Activated CD8-positive, alpha-beta memory T cell treated with anti-CD3 and anti-CD28 coated beads, Interleukin-2, amount 10 ng/mL, durations not matched to agents 7 days and 5 days (primary cell): ENCODE measurements at regions not wholly inside any gene's neighbourhood (a gene's known extent, or its start where the extent isn't known, plus 50 kb on each side); places are given as distances from the start of the nearest gene placed in this dataset.
A peak's percentile ranks its signal among the peaks of the same experiment; 100 is the strongest.
"Not testable (repeated sequence)": the region's sequence is repeated elsewhere in the genome, so short reads cannot be mapped to it uniquely, and the experiment has no call there.

ENCODE experiments used
- ATAC-seq: fragments of 150-1000 bp; cut with Tn5 transposase; one replicate; pipeline ENCODE4 v1.10.0; 2021; ENCODE audit warnings: moderate library complexity
- CTCF ChIA-PET: fragments of 350-600 bp; sonication (Branson Sonifier 250); formaldehyde crosslinking; loops from one replicate; lab custom pipeline; 2021; ENCODE audit warnings: antibody characterized with exemption; lab: Charles Lee
- DNase-seq: peaks from one replicate; pipeline ENCODE4 v3.0.0-alpha.2; 2020
- H3K27ac Mint-ChIP-seq: one replicate; pipeline ENCODE4 v1.8.0; 2021; ENCODE audit warnings: mild to moderate bottlenecking, mixed read lengths
- H3K27me3 Mint-ChIP-seq: one replicate; pipeline ENCODE4 v1.8.0; 2021; ENCODE audit warnings: mixed read lengths
- H3K36me3 Mint-ChIP-seq: one replicate; pipeline ENCODE4 v1.8.0; 2021; ENCODE audit warnings: mild to moderate bottlenecking, mixed read lengths
- H3K4me1 Mint-ChIP-seq: one replicate; pipeline ENCODE4 v1.8.0; 2021; ENCODE audit warnings: mixed read lengths
- H3K4me3 Mint-ChIP-seq: one replicate; pipeline ENCODE4 v1.8.0; 2021; ENCODE audit warnings: mild to moderate bottlenecking, moderate library complexity, mixed read lengths
- H3K9me3 Mint-ChIP-seq: one replicate; pipeline ENCODE4 v1.8.0; 2022; ENCODE audit warnings: low read depth, mixed read lengths

- DNase-seq, result no peak
- Mint-ChIP-seq H3K4me1 (no peaks in the 10 kb centered on the region), H3K27me3 (peaks cover 14% of the 10 kb centered on the region), H3K27ac (no peak overlapping the region), H3K9me3 (no peaks in the 10 kb centered on the region), H3K4me3 (no peak overlapping the region), H3K36me3 (no peaks in the 10 kb centered on the region)
- ATAC-seq, result no peak
- CTCF ChIA-PET, result no interaction called here
These were observed 241.8 kb downstream of the ANKRD60 start for GRCh38 chr20:57986666-57987065.

- Mint-ChIP-seq H3K27ac (no peak overlapping the region), H3K4me3 (no peak overlapping the region)
- ATAC-seq, result no peak
These were observed 243.2 kb downstream of the ANKRD60 start for GRCh38 chr20:57985278-57985677.

GRCh38 chr20:57983082-57983481 is 245.4 kb downstream of the ANKRD60 start:
- CTCF ChIA-PET, result no interaction called here

More at GRCh38 chr20:57985278-57985677, 243.2 kb downstream of the ANKRD60 start:
- no peaks in the 10 kb centered on the region for H3K36me3 Mint-ChIP-seq
- peaks cover 7% of the 10 kb centered on the region for H3K27me3 Mint-ChIP-seq
- H3K9me3 Mint-ChIP-seq, result no peaks in the 10 kb centered on the region
- H3K4me1 Mint-ChIP-seq, result no peaks in the 10 kb centered on the region
- no peak for DNase-seq
- CTCF ChIA-PET, result interaction anchor here (1.2 kb wide), 1 partner anchor 195 kb away, joined by 3 read pairs; no protein-coding TSS in a partner anchor

GRCh38 chr20:57980506-57980905 is 247.9 kb downstream of the ANKRD60 start:
- no peak for ATAC-seq
- Mint-ChIP-seq H3K36me3 (no peaks in the 10 kb centered on the region), H3K4me1 (no peaks in the 10 kb centered on the region), H3K27ac (no peak overlapping the region), H3K9me3 (no peaks in the 10 kb centered on the region), H3K27me3 (no peaks in the 10 kb centered on the region), H3K4me3 (no peak overlapping the region)
- CTCF ChIA-PET, result no interaction called here
- no peak for DNase-seq

More at GRCh38 chr20:57983082-57983481, 245.4 kb downstream of the ANKRD60 start:
- no peak overlapping the region for H3K4me3 Mint-ChIP-seq
- ATAC-seq (no peak), DNase-seq (no peak)
- no peaks in the 10 kb centered on the region for H3K36me3 Mint-ChIP-seq
- H3K27ac Mint-ChIP-seq, result no peak overlapping the region
- H3K9me3 Mint-ChIP-seq, result no peaks in the 10 kb centered on the region
- H3K27me3 Mint-ChIP-seq, result no peaks in the 10 kb centered on the region
- no peaks in the 10 kb centered on the region for H3K4me1 Mint-ChIP-seq

DNA sequence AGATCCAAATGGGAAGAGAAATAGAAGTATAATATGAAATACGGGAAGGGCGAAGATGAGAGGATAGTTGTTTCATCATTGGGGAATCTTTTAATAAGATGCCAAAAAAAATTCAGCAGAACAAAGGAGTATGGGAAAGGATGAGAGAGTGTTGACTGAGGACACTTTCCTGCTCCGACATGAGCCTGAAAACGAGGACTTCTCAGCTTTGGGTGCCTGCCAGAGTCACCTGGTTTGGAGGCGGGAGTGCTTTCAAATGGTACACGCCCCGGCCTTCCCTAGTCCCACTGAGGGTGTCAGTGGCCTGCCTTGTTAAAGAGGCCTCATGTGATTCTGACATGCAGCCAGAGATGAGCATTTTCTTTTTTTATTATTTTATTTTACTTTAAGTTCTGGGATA is 250.9 kb downstream of the ANKRD60 start:
- CTCF ChIA-PET, result no interaction called here
- no peak for DNase-seq
- Mint-ChIP-seq H3K4me3 (no peak overlapping the region), H3K9me3 (peaks cover 5% of the 10 kb centered on the region), H3K4me1 (no peaks in the 10 kb centered on the region), H3K36me3 (no peaks in the 10 kb centered on the region), H3K27ac (no peak overlapping the region), H3K27me3 (no peaks in the 10 kb centered on the region)
- ATAC-seq, result no peak

GRCh38 chr20:57977141-57977540 is 251.3 kb downstream of the ANKRD60 start:
- Mint-ChIP-seq H3K4me1 (no peaks in the 10 kb centered on the region), H3K27me3 (no peaks in the 10 kb centered on the region), H3K36me3 (no peaks in the 10 kb centered on the region), H3K4me3 (no peak overlapping the region), H3K27ac (no peak overlapping the region), H3K9me3 (peaks cover 5% of the 10 kb centered on the region)
- no peak for ATAC-seq
- CTCF ChIA-PET, result no interaction called here
- DNase-seq, result no peak

DNA sequence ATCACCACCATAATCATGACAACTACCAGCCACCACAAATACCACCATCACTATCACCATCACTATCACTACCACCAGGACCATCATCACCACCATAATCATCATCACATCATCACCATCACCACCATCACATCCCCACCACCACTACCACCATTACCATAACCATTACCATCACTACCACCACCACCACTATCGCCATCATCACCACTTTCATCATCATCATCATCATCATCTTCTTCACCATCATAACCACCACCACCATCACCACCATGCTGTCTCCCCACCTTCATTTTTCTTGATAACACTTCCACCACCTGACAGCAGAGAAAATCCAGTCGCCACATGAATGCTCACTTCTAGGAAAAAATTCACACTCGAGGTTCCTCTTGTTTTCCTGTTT is 253.6 kb downstream of the ANKRD60 start:
- peak overlapping the region; percentile 16 for H3K27ac Mint-ChIP-seq
- CTCF ChIA-PET, result no interaction called here
- no peak for DNase-seq

DNA sequence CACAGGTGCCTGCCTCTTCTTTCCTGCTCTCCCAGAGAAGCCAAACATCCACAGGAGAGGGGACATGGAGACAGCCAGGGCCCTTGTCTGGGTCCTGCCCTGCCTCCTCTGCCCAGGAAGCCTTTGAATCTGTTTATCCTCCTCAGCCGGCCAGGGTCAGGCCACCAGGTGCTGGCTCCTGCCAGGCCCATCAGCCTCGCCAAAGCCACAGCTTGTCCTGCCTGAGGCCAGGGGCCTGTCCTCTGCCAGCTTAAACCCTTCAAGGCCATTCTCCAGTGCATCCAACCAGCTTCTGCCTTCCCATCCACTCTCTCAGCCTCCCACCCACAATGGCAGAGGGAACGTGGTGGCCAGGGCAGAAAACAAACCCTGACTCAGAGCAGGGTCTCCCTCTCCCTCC is 254.6 kb downstream of the ANKRD60 start:
- H3K27me3 Mint-ChIP-seq, result no peaks in the 10 kb centered on the region
- no peak overlapping the region for H3K4me3 Mint-ChIP-seq
- CTCF ChIA-PET, result no interaction called here
- no peak overlapping the region for H3K27ac Mint-ChIP-seq
- H3K9me3 Mint-ChIP-seq, result peaks cover 5% of the 10 kb centered on the region
- ATAC-seq, result no peak
- DNase-seq, result no peak
- no peaks in the 10 kb centered on the region for H3K36me3 Mint-ChIP-seq
- H3K4me1 Mint-ChIP-seq, result no peaks in the 10 kb centered on the region

More for the DNA sequence above, 253.6 kb downstream of the ANKRD60 start:
- Mint-ChIP-seq H3K4me1 (no peaks in the 10 kb centered on the region), H3K9me3 (peaks cover 5% of the 10 kb centered on the region), H3K27me3 (no peaks in the 10 kb centered on the region), H3K4me3 (no peak overlapping the region), H3K36me3 (no peaks in the 10 kb centered on the region)
- ATAC-seq, result no peak

GRCh38 chr20:57971583-57971982 is 256.9 kb downstream of the ANKRD60 start:
- H3K36me3 Mint-ChIP-seq, H3K9me3 Mint-ChIP-seq, CTCF ChIA-PET, ATAC-seq, H3K27me3 Mint-ChIP-seq, DNase-seq, H3K27ac Mint-ChIP-seq, H3K4me1 Mint-ChIP-seq, H3K4me3 Mint-ChIP-seq: not testable (repeated sequence)

DNA sequence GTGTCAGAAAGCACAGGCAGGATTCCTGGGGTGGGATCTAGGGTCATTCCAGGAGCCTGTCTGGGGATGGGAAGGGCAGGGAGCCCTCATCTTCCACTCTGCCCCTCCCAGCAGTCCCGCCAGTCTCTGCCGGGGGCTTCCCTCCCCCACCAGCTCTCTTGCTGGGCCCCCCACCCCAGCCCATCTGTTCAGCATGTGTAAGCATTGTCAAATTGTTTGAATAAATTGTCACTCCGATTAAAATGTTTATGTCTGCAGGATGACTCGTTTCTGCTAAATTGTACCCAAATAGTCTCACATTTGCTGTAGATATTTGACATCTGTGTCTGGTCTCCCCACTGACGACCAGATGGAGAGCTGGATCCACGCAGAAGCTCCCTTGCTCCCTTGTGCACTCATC is 257.6 kb downstream of the ANKRD60 start:
- ATAC-seq, result no peak
- no peaks in the 10 kb centered on the region for H3K4me1 Mint-ChIP-seq
- CTCF ChIA-PET, result no interaction called here

GRCh38 chr20:57970116-57970515 is 258.3 kb downstream of the ANKRD60 start:
- no peaks in the 10 kb centered on the region for H3K27me3 Mint-ChIP-seq
- H3K36me3 Mint-ChIP-seq, result no peaks in the 10 kb centered on the region
- no peak overlapping the region for H3K4me3 Mint-ChIP-seq
- CTCF ChIA-PET, result no interaction called here
- ATAC-seq, result no peak
- H3K4me1 Mint-ChIP-seq, result no peaks in the 10 kb centered on the region
- no peak for DNase-seq
- H3K9me3 Mint-ChIP-seq, result peaks cover 5% of the 10 kb centered on the region
- no peak overlapping the region for H3K27ac Mint-ChIP-seq

More for the DNA sequence above, 257.6 kb downstream of the ANKRD60 start:
- Mint-ChIP-seq H3K9me3 (peaks cover 5% of the 10 kb centered on the region), H3K27ac (no peak overlapping the region), H3K27me3 (no peaks in the 10 kb centered on the region), H3K36me3 (no peaks in the 10 kb centered on the region), H3K4me3 (no peak overlapping the region)
- DNase-seq, result no peak

- Mint-ChIP-seq H3K36me3 (no peaks in the 10 kb centered on the region), H3K27ac (no peak overlapping the region), H3K4me3 (no peak overlapping the region), H3K9me3 (no peaks in the 10 kb centered on the region), H3K27me3 (no peaks in the 10 kb centered on the region), H3K4me1 (no peaks in the 10 kb centered on the region)
- ATAC-seq (no peak), DNase-seq (no peak)
- CTCF ChIA-PET, result no interaction called here
These were observed 258.3 kb upstream of the PMEPA1 start for GRCh38 chr20:57968120-57968519.

- H3K27me3 Mint-ChIP-seq, result no peaks in the 10 kb centered on the region
- no peak for DNase-seq
- H3K36me3 Mint-ChIP-seq, result no peaks in the 10 kb centered on the region
These were observed 257.5 kb upstream of the PMEPA1 start for GRCh38 chr20:57967364-57967763.

DNA sequence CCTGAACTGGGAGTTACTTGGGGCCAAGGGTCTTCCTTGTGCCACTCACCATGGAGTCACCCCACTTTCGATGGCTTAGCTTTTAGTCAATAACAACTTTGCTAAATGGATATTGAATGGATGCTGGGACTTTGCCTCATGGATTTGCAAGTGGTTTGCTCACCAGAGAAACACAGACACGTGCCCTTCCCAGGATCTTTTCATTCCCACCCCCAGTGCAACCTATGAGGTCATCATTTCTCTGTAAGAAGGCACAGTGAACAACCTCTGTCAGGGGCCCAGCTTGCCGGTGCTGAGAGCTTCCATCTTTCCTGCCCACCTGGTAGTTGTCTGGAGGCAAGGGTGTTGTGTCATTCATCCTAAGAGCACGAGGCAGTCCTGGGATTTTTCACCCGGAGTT is 256.8 kb upstream of the PMEPA1 start:
- no peak overlapping the region for H3K27ac Mint-ChIP-seq
- no peaks in the 10 kb centered on the region for H3K36me3 Mint-ChIP-seq
- CTCF ChIA-PET, result no interaction called here
- H3K27me3 Mint-ChIP-seq, result no peaks in the 10 kb centered on the region
- no peak overlapping the region for H3K4me3 Mint-ChIP-seq
- no peak for DNase-seq
- H3K9me3 Mint-ChIP-seq, result no peaks in the 10 kb centered on the region
- H3K4me1 Mint-ChIP-seq, result no peaks in the 10 kb centered on the region
- ATAC-seq, result no peak

More at GRCh38 chr20:57967364-57967763, 257.5 kb upstream of the PMEPA1 start:
- no peak overlapping the region for H3K27ac Mint-ChIP-seq
- H3K4me3 Mint-ChIP-seq, result no peak overlapping the region
- no peak for ATAC-seq
- H3K9me3 Mint-ChIP-seq, result no peaks in the 10 kb centered on the region
- CTCF ChIA-PET, result no interaction called here
- H3K4me1 Mint-ChIP-seq, result no peaks in the 10 kb centered on the region

- DNase-seq (no peak), ATAC-seq (no peak)
- Mint-ChIP-seq H3K4me1 (no peaks in the 10 kb centered on the region), H3K27ac (no peak overlapping the region), H3K36me3 (no peaks in the 10 kb centered on the region), H3K9me3 (no peaks in the 10 kb centered on the region), H3K27me3 (no peaks in the 10 kb centered on the region), H3K4me3 (no peak overlapping the region)
- CTCF ChIA-PET, result no interaction called here
These were observed 255.6 kb upstream of the PMEPA1 start for GRCh38 chr20:57965441-57965840.
